VCaP (cell line): ENCODE measurements at regions not wholly inside any gene's neighbourhood (a gene's known extent, or its start where the extent isn't known, plus 50 kb on each side); places are given as distances from the start of the nearest gene placed in this dataset.

Experiments used
- H3K27ac ChIP-seq: fragments of 450-650 bp; 2 replicates; pipeline ENCODE4 v1.5.1; 2017
- CTCF ChIP-seq: fragments of 450-650 bp; conservative IDR thresholded peaks from 2 replicates; pipeline ENCODE4 v1.5.1; 2017; ENCODE audit warnings: mild to moderate bottlenecking, moderate library complexity

DNA sequence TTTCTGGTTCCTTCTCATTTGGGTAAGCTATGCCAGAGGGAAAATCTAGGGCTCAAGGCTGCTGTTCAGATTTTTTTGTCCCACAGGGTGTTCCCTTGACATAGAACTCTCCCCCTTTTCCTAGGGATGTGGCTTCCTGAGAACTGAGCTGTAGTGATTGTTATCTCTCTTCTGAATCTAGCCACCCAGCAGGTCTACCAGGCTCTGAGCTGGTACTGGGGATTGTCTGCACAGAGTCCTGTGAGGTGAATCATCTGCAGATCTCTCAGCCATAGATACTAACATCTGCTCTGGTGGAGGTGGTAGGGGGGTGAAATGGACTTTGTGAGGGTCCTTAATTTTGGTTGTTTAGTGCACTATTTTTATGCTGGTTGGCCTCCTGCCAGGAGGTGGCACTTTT lies 167.3 kb upstream of the PGR start:
- no peak for TF ChIP-seq CTCF
- H3K27ac ChIP-seq, result no peak overlapping the region

DNA sequence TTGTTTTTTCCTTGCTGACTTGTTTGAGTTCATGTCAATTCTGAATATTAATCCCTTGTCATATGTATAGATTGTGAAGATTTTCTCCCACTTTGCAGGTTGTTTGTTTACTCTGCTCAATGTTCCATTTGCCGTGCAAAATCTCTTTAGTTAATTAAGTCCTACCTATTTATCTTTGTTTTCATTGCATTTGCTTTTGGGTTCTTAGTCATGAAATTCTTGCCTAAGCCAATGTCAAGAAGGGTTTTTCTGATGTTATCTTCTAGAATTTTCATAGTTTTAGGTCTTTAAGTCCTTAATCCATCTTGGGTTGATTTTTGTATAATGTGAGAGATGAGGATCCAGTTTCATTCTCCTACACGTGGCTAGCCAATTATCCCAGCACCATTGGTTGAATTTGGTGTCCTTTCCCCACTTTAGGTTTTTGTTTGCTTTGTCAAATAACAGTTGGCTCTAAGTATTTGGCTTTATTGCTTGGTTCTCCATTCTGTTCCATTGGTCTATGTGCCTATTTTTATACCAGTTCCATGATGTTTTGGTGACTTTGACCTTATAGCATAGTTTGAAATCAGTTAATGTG lies 163.1 kb upstream of the PGR start:
- TF ChIP-seq CTCF, result no peak
- no peak overlapping the region for H3K27ac ChIP-seq

DNA sequence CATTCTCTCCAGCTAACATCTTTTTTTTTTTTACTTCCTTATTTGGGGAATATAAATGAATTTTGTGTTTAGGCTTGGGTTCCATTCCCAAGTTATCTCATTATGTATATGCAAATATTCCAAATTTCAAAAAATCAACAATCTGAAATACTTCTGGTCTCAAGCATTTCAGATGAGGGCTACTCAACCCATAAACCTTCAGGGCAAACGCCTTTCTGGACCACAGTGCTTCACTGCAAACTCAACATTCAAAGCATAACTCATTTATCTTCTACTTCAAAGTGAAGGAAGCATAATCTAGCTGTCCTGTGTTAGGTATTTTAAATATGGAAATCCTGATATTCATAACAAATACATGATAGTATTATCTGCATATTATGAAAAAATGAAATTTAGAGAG lies 161.7 kb upstream of the PGR start:
- TF ChIP-seq CTCF, result no peak
- no peak overlapping the region for H3K27ac ChIP-seq

DNA sequence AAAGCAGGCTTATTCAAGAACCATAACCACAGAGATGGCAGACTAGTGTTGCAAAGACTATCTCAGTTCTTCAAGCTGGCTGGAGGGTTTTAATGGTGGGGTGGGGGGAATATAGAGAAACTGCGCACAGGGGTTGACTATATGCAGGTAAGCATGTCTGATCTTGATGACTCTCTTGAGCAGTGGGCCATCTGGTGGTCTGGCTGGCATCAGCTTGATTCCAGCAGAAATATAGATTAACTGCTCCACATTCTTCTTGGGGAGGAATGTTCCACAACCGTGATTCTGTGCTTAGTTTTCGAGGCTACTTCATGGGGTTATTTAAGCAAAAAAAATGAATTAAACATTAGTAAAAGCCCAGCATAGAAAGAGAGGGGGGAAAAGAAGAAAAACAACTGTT lies 158.8 kb upstream of the PGR start:
- H3K27ac ChIP-seq, result no peak overlapping the region
- peak; percentile 34 for TF ChIP-seq CTCF

- no peak overlapping the region for H3K27ac ChIP-seq
- TF ChIP-seq CTCF, result no peak
Measured at GRCh38 chr11:101279728-101280127, 150.1 kb upstream of the PGR start.

GRCh38 chr11:101278286-101278685 lies 148.7 kb upstream of the PGR start:
- H3K27ac ChIP-seq, result no peak overlapping the region
- no peak for TF ChIP-seq CTCF

DNA sequence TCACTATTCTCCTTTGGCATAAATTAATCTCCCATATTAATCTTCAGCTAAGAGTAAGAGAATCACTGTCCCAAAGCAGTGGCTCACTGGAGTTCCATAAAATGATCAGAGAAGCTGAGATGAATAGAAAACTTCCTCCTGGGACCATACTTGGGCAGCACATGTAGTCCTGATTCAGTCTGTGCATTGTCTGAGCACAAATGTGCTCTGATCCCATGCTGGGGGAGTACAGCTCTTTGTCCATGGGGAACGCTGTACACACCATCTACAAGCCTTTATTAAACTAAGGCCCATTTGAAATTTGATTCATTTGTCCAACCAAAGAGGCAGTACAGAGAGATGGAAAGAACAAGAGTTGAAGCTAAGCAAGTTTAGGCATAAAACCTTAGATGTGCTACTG lies 147.4 kb upstream of the PGR start:
- no peak for TF ChIP-seq CTCF
- no peak overlapping the region for H3K27ac ChIP-seq
